Kidney capillary endothelial cell (primary cell): ENCODE measurements at regions not wholly inside any gene's neighbourhood (a gene's known extent, or its start where the extent isn't known, plus 50 kb on each side); places are given as distances from the start of the nearest gene placed in this dataset.

Experiments
- DNase-seq: peaks from one replicate; pipeline ENCODE4 v3.0.0-alpha.2; 2018; ENCODE audit warnings: low spot score

DNA sequence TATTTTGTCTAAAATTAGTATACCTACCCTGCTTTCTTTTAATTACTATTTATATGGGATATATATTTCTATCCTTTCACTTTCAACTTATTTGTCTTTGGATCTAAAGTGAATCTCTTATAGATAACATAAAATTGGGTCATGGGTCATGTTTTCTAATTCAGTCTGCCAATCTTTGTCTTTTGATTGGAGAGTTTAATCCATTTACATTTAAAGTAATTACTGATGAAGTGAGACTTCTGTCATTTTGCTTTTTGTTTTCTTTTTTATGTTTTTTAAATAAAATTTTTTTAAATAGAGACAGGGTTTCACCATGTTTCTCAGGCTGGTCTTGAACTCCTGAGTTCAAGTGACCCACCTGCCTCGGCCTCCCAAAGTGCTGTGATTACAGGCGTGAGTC lies 50.5 kb upstream of the PRDM1 start:
- no peak for DNase-seq

DNA sequence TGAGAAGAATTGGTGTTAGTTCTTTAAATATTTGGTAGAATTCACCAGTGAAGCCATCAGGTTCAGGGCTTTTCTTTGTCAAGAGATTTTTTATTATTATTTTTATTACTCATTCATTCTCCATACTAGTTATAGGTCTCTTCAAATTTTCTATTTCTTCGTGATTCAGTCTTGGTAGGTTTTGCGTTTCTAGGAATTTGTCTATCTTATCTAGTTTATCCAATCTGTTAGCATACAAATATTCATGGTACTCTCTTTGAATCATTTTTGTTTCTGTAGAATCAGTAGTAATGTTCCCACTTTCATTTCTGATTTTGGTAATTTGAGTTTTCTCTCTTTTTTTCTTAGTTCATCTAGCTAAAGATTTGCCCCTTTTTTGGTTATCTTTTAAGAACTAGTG lies 52.3 kb upstream of the PRDM1 start:
- DNase-seq: no peak

DNA sequence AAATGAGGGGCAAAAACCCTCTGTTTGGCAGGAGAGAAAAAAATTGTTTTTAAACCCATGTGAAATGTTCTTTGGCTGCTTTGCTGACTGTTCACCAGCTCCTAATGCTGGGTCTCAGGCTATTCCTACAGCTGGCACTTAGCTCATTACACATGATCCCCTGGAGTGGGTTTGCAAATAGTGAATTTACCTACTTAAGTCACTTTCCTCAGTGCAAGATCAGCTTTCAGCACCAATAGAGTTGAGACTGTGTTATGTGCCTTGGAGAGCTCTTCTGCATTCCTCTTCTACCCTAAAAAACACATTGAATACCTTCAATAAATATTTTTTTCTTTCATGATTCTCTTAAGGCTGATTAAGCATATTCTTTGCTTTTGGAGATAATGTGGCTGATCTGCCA lies 58.4 kb upstream of the PRDM1 start:
- DNase-seq: no peak

- no peak for DNase-seq
Measured at GRCh38 chr6:106026748-106027715, 59.1 kb upstream of the PRDM1 start.

- no peak for DNase-seq
Measured at GRCh38 chr6:106025655-106026054, 60.5 kb upstream of the PRDM1 start.

- DNase-seq: no peak
Measured at GRCh38 chr6:106022801-106023200, 63.3 kb upstream of the PRDM1 start.

DNA sequence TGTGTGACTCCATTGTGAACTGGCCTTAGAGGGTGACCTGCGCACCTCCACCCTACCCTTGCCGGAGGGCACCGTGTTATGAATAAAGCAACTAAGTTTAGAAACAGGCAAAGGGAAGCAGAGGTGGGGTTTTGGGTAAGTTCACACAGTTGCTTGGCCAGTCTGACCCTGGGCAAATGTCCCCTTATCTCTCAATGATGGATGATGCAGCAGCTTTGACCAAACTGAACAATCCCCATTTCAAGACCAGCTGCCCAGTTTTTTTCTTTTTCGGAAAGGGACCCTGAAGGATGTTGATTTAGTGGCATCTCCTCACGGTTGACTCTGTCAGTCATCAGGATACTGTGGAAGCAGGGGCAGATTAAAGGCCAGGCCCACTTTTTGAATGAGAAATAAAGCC lies 68.7 kb upstream of the PRDM1 start:
- no peak for DNase-seq

GRCh38 chr6:106014955-106015354 lies 71.2 kb upstream of the PRDM1 start:
- no peak for DNase-seq

DNA sequence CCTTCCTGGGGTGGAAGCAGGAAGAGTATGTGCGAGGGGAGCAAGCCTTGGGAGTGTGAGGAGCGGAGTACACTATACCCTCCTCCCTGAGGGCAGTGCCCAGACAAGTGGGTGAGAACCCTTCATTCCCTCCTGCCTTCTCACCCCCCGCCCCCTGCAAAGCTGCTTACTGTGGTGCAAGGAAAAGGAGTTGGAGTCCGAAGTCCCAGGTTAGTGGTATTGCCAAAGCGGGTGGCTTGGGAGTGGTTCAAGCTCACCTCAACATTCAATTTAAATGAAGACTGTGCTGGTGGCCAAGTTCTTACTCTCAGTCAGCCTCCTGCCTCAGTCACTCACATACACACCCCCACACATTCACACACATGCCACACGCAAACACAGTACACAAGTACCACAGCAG lies 74.7 kb upstream of the PRDM1 start:
- no peak for DNase-seq

DNA sequence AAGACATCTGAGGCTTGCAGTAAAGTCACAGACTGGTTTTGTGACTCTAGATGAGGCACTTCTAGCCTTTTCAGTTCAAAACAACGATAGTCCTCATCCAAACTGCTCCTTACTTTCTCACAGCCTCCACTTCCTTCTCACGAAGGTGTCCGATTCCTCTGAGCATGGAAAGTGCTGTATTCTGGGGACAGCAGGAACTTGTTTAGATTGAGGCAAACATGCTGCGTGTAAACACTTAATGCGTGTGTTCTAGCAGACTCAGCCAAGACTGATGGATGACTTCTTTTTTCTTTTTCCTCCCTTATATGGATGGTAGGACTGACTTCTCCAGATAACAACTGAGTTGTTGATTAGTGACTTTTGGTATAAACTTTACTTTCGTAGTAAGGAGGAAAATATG lies 80.2 kb upstream of the PRDM1 start:
- no peak for DNase-seq

GRCh38 chr6:106005013-106005412 lies 81.1 kb upstream of the PRDM1 start:
- DNase-seq: no peak

DNA sequence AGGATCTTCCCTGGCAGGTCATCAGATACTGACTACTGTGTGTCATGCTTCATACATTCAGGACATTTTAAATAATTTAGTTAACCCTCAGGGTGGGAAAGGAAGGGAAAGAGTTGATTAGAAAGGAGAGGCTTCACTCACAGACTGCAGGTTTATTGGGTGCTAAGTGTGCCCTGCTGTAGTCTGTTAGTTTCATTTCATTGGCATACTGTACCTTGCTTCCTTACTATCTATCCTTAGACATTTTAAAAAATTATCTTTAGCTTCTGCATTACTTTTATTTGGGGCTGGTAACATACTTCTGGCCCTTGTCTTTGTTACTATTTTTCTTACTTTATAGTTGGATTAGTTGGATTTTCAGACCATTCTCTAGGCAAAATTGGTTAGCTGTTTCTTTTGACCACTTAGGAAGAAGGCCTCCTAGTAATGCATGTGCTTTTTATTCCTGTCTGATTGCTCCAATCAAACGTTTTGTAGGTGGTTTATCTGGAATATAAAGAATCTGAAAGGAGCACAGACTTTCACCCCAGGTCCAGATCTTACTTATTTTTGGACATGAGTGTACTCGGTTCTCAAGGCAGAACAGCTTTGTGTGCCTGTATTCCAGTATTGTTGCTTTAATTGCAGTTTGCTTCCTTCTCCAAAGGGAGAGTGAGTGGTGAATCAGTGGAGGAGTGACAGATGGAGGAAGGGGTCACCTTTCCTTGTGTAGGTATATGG lies 82.7 kb upstream of the PRDM1 start:
- DNase-seq: no peak

DNA sequence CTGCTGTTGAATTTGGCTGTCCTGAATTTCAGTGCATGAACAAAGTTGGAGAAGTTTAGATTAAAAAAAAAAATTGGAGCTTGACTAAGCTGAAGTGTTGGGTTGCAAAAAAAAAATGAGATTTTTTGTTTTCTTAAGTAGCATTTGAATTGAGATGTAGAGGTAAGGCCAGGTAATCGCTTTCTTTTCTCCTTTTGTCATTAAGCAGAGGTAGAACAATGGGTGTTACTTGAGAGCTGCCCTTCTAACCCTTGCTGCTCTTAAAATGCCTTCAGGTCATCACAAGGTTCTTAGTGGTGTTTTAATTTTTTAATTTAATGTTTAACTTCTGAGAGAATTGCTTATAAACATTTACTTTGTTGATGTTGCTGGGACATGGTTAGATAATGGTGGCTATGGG lies 84.1 kb upstream of the PRDM1 start:
- DNase-seq: no peak

GRCh38 chr6:106000935-106001334 lies 85.2 kb upstream of the PRDM1 start:
- DNase-seq: no peak

DNA sequence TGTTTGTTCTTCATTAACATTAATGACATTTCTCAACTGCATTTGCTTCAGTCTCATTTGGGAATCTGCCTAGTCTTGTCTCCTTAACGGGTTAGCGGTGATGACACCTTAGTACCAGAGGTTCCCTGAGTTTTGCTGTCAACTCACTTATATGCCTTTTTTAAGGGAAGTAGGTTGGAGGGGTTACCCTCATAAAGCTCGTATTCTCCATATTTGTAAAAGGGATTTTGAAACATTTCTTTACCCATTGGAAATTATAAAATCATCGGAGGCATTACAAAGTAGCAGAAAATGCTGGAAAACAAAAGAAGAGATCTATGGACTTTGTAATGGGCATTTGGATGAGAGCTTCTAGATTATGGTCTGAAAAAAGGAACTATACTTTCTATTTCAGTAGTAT lies 88.7 kb upstream of the PRDM1 start:
- DNase-seq: no peak

- DNase-seq: no peak
Measured at GRCh38 chr6:105995391-105995865, 90.7 kb upstream of the PRDM1 start.

DNA sequence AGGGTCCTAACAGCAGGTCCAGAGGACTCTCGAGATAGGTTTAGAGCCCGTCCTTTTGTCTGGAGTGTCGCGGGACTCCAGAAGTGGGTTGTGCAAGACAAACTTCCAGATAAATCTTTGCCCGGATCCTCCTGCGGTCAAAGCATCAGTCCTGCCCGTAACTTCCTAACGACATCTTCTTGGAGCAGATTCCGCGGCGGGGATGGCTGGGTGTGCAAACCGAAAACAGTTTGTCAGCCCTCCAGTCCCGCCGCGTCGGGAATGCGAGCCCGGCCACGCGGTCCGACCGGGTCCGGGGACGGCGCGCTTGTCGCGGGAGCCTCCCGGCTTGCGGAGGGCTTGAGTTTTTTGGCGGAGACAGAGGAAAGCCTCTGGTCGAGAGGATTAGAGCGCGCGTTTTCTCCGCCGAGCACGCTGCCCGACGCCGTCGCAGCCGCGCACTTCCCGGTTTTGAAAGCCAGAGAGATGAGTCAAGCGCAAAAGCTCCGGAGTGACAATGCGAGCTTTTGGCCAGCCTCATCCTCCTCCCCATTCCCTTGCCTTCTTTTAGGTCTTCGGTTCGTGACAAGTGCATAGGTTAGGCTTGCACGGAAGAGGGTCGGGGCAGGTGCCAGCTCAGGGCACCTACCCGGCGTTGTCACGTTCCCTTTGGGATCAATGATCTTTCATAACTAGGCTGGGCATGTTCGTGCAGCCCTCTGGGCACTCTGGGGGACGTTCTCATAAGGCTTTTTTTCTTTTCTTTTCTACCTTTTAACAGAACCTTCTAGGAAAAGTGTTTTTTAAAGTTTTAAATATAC lies 91.3 kb upstream of the PRDM1 start:
- peak; percentile 56 for DNase-seq

DNA sequence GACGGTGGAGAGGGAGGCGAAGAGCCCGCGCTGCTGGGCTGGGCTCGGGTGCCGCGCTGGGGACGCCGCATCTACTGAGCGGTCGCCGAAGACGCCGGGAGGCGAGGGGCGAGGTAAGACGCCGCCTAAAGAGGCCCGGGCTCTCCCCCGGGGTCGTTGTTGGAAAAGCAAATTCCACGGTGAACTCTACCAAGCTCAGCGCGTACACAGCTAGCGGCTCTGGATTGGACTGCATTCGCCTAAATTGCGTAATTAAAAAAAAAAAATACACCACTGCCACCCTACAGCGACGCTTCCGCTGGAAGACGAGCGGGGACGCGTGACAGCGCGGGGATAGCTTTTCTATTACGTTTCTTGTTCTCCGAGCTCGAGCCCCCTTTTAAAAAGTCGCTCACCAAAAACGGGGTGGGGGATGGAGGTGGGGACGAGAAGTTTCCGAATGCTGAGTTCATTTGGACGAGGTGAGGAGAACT lies 92.0 kb upstream of the PRDM1 start:
- DNase-seq: peak; percentile 17

GRCh38 chr6:105993341-105994117 lies 92.6 kb upstream of the PRDM1 start:
- DNase-seq: peak; percentile 33

DNA sequence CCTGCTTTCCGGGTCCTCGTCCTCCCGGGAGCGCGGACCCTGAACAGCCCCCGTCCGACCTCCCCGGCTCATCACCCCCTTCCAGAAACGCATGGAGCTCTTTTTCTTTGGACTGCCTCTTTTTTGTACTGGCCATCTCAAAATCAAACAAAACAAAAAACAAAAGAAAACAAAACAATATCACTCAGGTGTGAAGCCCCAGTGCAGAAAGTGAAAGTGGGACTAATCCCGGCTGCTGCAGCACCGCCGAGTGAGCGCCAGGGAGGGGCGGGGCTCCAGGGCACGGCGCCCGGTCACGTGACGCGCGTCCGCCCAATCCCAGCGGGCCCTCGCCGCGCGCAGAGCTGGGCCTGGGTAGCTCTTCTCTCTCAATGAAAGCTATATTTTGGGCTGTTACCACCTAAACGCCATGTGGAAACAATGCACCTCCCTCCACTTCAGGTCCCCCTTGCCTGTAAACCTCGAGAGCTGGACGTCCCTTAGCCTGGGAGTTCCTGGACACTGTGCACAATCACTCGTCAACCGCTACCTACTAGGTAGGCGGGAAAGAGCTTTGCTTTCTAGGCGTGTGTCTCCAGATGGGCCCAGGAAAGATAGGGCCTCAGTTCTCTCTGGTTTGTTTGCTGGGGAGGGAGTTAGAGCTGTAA lies 93.7 kb upstream of the PRDM1 start:
- DNase-seq: peak; percentile 71
